ENCODE measurements at regions not wholly inside any gene's neighbourhood (a gene's known extent, or its start where the extent isn't known, plus 50 kb on each side); places are given as distances from the start of the nearest gene placed in this dataset.

DNA sequence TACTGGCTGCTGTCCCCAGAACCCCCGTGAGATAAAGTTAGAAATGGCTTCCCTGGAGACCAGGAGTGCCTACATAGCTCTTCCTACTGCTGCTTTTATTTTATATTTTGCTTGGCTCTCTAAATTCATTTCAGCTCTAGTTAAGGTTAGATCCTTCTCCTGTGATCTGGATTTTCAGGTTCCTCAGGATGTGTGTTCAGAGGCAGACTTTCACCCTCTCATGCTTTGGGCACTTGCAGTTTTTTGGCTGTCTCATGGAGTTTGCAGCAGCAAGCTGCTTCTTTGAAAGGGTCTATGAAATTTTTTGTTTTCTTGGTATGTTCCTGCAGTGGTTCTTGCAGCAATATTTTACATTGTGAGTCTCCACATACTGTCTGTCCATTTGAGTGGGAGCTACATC, 93.3 kb downstream of the ATP23 start:
- TF ChIP-seq, protein P1, sequence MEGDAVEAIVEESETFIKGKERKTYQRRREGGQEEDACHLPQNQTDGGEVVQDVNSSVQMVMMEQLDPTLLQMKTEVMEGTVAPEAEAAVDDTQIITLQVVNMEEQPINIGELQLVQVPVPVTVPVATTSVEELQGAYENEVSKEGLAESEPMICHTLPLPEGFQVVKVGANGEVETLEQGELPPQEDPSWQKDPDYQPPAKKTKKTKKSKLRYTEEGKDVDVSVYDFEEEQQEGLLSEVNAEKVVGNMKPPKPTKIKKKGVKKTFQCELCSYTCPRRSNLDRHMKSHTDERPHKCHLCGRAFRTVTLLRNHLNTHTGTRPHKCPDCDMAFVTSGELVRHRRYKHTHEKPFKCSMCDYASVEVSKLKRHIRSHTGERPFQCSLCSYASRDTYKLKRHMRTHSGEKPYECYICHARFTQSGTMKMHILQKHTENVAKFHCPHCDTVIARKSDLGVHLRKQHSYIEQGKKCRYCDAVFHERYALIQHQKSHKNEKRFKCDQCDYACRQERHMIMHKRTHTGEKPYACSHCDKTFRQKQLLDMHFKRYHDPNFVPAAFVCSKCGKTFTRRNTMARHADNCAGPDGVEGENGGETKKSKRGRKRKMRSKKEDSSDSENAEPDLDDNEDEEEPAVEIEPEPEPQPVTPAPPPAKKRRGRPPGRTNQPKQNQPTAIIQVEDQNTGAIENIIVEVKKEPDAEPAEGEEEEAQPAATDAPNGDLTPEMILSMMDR (IDR thresholded peaks at IDR 0.05 in 8 of 11, conservative IDR thresholded peaks at IDR 0.05 in 3 of 11), result no peak
- TF ChIP-seq POLR2A (IDR thresholded peaks at IDR 0.05), result no peak

Data from spleen (tissue), 7 donors.